Kidney (tissue), 13 donors: ENCODE measurements at regions not wholly inside any gene's neighbourhood (a gene's known extent, or its start where the extent isn't known, plus 50 kb on each side); places are given as distances from the start of the nearest gene placed in this dataset.

Source experiments
- DNase-seq, 5 donors: peaks; one replicate each; pipeline ENCODE4 v3.0.0-alpha.2; 2013 to 2020
- FAIRE-seq: peaks from 2 replicates; lab custom pipeline; 2012; peaks lifted over from hg19 to GRCh38; lab: Jason Lieb, UNC
- H3K27ac ChIP-seq, 2 donors: one replicate each; pipeline ENCODE4 v1.7.0; 2013; ENCODE audit warnings: low read depth in 2 of 2, low read length in 2 of 2, inconsistent platforms in 1 of 2
- H3K27me3 ChIP-seq: one replicate; pipeline ENCODE4 v1.7.1; 2013; ENCODE audit warnings: low read length, inconsistent platforms; ENCODE audit not compliant: control insufficient read depth, insufficient read depth
- H3K36me3 ChIP-seq, 3 donors: one replicate each; pipeline versions ENCODE4 v1.7.0 to v1.7.1; 2013; ENCODE audit warnings: low read length in 3 of 3, control low read depth in 1 of 3, inconsistent platforms in 1 of 3; ENCODE audit not compliant: insufficient read depth in 3 of 3, control insufficient read depth in 2 of 3
- H3K4me1 ChIP-seq, 3 donors: one replicate each; pipeline versions ENCODE4 v1.7.0 to v1.7.1; 2013; ENCODE audit warnings: low read length in 3 of 3, inconsistent platforms in 1 of 3, low read depth in 1 of 3; ENCODE audit not compliant: control insufficient read depth in 2 of 3, insufficient read depth in 2 of 3
- H3K4me3 ChIP-seq, 3 donors: one replicate each; pipeline versions ENCODE4 v1.7.0 to v1.8.1; 2013; ENCODE audit warnings: low read length in 3 of 3, control low read depth in 1 of 3, inconsistent platforms in 1 of 3
- H3K9ac ChIP-seq, 3 donors: one replicate each; pipeline versions ENCODE4 v1.7.0 to v1.7.1; 2013; ENCODE audit warnings: low read length in 3 of 3, control low read depth in 1 of 3, inconsistent platforms in 1 of 3
- H3K9me3 ChIP-seq, 3 donors: one replicate each; pipeline versions ENCODE4 v1.7.0 to v1.7.1; 2013; ENCODE audit warnings: low read length in 3 of 3, control low read depth in 1 of 3, inconsistent platforms in 1 of 3; ENCODE audit not compliant: control insufficient read depth in 2 of 3, insufficient read depth in 1 of 3
- CTCF ChIP-seq: IDR thresholded peaks from 3 replicates; pipeline ENCODE4 v1.5.1; 2012; ENCODE audit warnings: mild to moderate bottlenecking, moderate library complexity, borderline replicate concordance; ENCODE audit not compliant: insufficient read depth; ENCODE audit errors: extremely low read depth
- intact Hi-C: fragments of 100-400 bp; cut with DNase I; formaldehyde crosslinking; loops from one replicate; pipeline ENCODE4 v1.11.1; 2022
- donor health status: control.
- donor health status: control.
- donor health status: control.
- donor health status: control.
- donor health status: control.
- donor health status: DM: yes; HTN: yes; CAD: no.
- donor health status: Normal renal cell carcinoma (clear cell type).

GRCh38 chr9:81529556-81530193, 159.7 kb downstream of the TLE1 start:
- DNase-seq: no peak
- intact Hi-C loops: no loop called here
- no peak overlapping the region for H3K27ac ChIP-seq

GRCh38 chr9:81526587-81526986, 162.8 kb downstream of the TLE1 start:
- H3K27me3 ChIP-seq: no peaks in the 10 kb centered on the region
- H3K4me3 ChIP-seq: no peak overlapping the region
- no peak for TF ChIP-seq CTCF
- H3K27ac ChIP-seq: no peak overlapping the region
- no peak for DNase-seq
- intact Hi-C loops: no loop called here
- FAIRE-seq: no peak
- H3K9ac ChIP-seq: no peak overlapping the region
- H3K36me3 ChIP-seq: no peaks in the 10 kb centered on the region
- H3K9me3 ChIP-seq: no peaks in the 10 kb centered on the region
- peaks cover 0 to 4% (median 0%) of the 10 kb centered on the region in 3 donors for H3K4me1 ChIP-seq

More at GRCh38 chr9:81529556-81530193, 159.7 kb downstream of the TLE1 start:
- Histone ChIP-seq H3K27me3 (no peaks in the 10 kb centered on the region), H3K4me1 (no peaks in the 10 kb centered on the region), H3K9me3 (no peaks in the 10 kb centered on the region), H3K36me3 (no peaks in the 10 kb centered on the region), H3K4me3 (no peak overlapping the region), H3K9ac (no peak overlapping the region)
- no peak for FAIRE-seq
- TF ChIP-seq CTCF: no peak

- Histone ChIP-seq H3K4me3 (peak overlapping the region in 1 of 3 donors; percentile 19), H3K4me1 (peaks cover 0 to 4% (median 0%) of the 10 kb centered on the region in 3 donors), H3K36me3 (no peaks in the 10 kb centered on the region), H3K9ac (no peak overlapping the region), H3K9me3 (no peaks in the 10 kb centered on the region), H3K27me3 (no peaks in the 10 kb centered on the region), H3K27ac (no peak overlapping the region)
- peak; percentile 30 for TF ChIP-seq CTCF
- FAIRE-seq (peak; percentile 63), DNase-seq (peak in 2 of 5 donors; percentile 62 to 63)
- intact Hi-C loops: no loop called here
Observed at GRCh38 chr9:81522716-81523551, 166.4 kb downstream of the TLE1 start.
